Gastroesophageal sphincter (tissue), 4 donors: ENCODE measurements at regions not wholly inside any gene's neighbourhood (a gene's known extent, or its start where the extent isn't known, plus 50 kb on each side); places are given as distances from the start of the nearest gene placed in this dataset.
A peak's percentile ranks its signal among the peaks of the same experiment; 100 is the strongest.

Source experiments
- ATAC-seq: fragments of 150-250 bp; one replicate; pipeline ENCODE4 v1.9.1; 2016; ENCODE audit warnings: mild to moderate bottlenecking, moderate library complexity
- H3K27ac ChIP-seq, 4 donors: fragments of 200-600 bp; sonication (generic) in 3 of 4; 1 replicate in 3 of 4; 2 replicates in 1 of 4; pipeline ENCODE4 v1.5.1; 2016 to 2019
- H3K27me3 ChIP-seq: fragments of 200-600 bp; sonication (generic); one replicate; pipeline ENCODE4 v1.5.1; 2019
- H3K36me3 ChIP-seq, 2 donors: fragments of 200-600 bp; sonication (generic); one replicate each; pipeline ENCODE4 v1.5.1; 2019; ENCODE audit warnings: control low read depth in 1 of 2
- H3K4me1 ChIP-seq, 3 donors: fragments of 200-600 bp; sonication (generic); 1 replicate in 2 of 3; 2 replicates in 1 of 3; pipeline ENCODE4 v1.5.1; 2016 to 2019; ENCODE audit warnings: control low read depth in 2 of 3
- H3K4me3 ChIP-seq, 2 donors: fragments of 200-600 bp; sonication (generic); one replicate each; pipeline ENCODE4 v1.5.1; 2019; ENCODE audit warnings: mild to moderate bottlenecking in 1 of 2, moderate library complexity in 1 of 2
- H3K9me3 ChIP-seq, 3 donors: fragments of 200-600 bp; sonication (generic); one replicate each; pipeline ENCODE4 v1.5.1; 2017 to 2019; ENCODE audit warnings: control low read depth in 2 of 3
- CTCF ChIP-seq, 4 experiments: fragments of 200-600 bp in 2 of 4; fragments of 450-650 bp in 2 of 4; sonication (generic) in 1 of 4; IDR thresholded peaks; one replicate each; pipeline ENCODE4 v1.5.1; 2017 to 2019; ENCODE audit warnings: antibody characterized with exemption in 4 of 4, mild to moderate bottlenecking in 2 of 4, moderate library complexity in 2 of 4
- EP300 ChIP-seq: sonication (generic); formaldehyde crosslinking; IDR thresholded peaks from one replicate; pipeline ENCODE4 v1.6.1; 2017; ENCODE audit warnings: antibody characterized with exemption, mild to moderate bottlenecking
- POLR2A ChIP-seq, 2 donors: fragments of 450-650 bp; IDR thresholded peaks; one replicate each; pipeline ENCODE4 v1.6.1; 2017; ENCODE audit warnings: antibody characterized with exemption in 2 of 2, mild to moderate bottlenecking in 2 of 2, moderate library complexity in 1 of 2
- POLR2AphosphoS5 ChIP-seq: sonication (generic); formaldehyde crosslinking; IDR thresholded peaks from one replicate; pipeline ENCODE4 v1.6.1; 2017; ENCODE audit warnings: antibody characterized with exemption
- WGBS, 2 donors: methylation state at CpG; one replicate each; pipeline ENCODE4 v1.1.5; 2018; ENCODE audit warnings: low coverage in 1 of 2; 5-methylcytosine and 5-hydroxymethylcytosine counted together

GRCh38 chr1:21342961-21343838, 52.9 kb upstream of the ECE1 start:
- no peaks in the 10 kb centered on the region for H3K27me3 ChIP-seq
- TF ChIP-seq POLR2A (IDR thresholded peaks at IDR 0.05) (peak in 1 of 2 donors; percentile 9), CTCF (IDR thresholded peaks at IDR 0.05) (no peak), EP300 (no peak), POLR2AphosphoS5 (no peak)
- no peaks in the 10 kb centered on the region for H3K36me3 ChIP-seq
- H3K4me3 ChIP-seq = peak overlapping the region; percentile 72 to 90
- WGBS, 2 donors = 11 to 16% methylated on average over 7 to 8 of the region's 10 CpGs
- peaks cover 23 to 94% (median 51%) of the 10 kb centered on the region in 3 donors for H3K4me1 ChIP-seq
- no peaks in the 10 kb centered on the region for H3K9me3 ChIP-seq
- ATAC-seq = no peak
- H3K27ac ChIP-seq = peak overlapping the region; percentile 82 to 96 (median 92)

GRCh38 chr1:21341517-21342078, 51.3 kb upstream of the ECE1 start:
- peaks cover 29 to 96% (median 63%) of the 10 kb centered on the region in 3 donors for H3K4me1 ChIP-seq

GRCh38 chr1:21341022-21341421, 50.8 kb upstream of the ECE1 start:
- no peak overlapping the region for H3K4me3 ChIP-seq
- no peak for TF ChIP-seq POLR2AphosphoS5
- WGBS, 2 donors = 63 to 83% methylated on average over 2 to 7 of the region's 8 CpGs
- ATAC-seq = no peak
- peaks cover 29 to 96% (median 69%) of the 10 kb centered on the region in 3 donors for H3K4me1 ChIP-seq
- H3K27ac ChIP-seq = peak overlapping the region; percentile 82 to 96 (median 92)
- H3K9me3 ChIP-seq = no peaks in the 10 kb centered on the region
- no peaks in the 10 kb centered on the region for H3K27me3 ChIP-seq
- no peaks in the 10 kb centered on the region for H3K36me3 ChIP-seq

More at GRCh38 chr1:21341517-21342078, 51.3 kb upstream of the ECE1 start:
- no peaks in the 10 kb centered on the region for H3K36me3 ChIP-seq
- H3K9me3 ChIP-seq = no peaks in the 10 kb centered on the region
- peak overlapping the region; percentile 82 to 96 (median 92) for H3K27ac ChIP-seq
- no peaks in the 10 kb centered on the region for H3K27me3 ChIP-seq
- WGBS, 2 donors = 67 to 69% methylated on average over 3 of the region's 10 CpGs
- H3K4me3 ChIP-seq = peak overlapping the region in 1 of 2 donors; percentile 90
- no peak for ATAC-seq
- peak; percentile 14 for TF ChIP-seq POLR2AphosphoS5
- TF ChIP-seq EP300 = no peak

GRCh38 chr1:21340230-21340945, 50.1 kb upstream of the ECE1 start:
- Histone ChIP-seq H3K4me3 (no peak overlapping the region), H3K27me3 (no peaks in the 10 kb centered on the region), H3K9me3 (no peaks in the 10 kb centered on the region), H3K27ac (peak overlapping the region; percentile 82 to 96 (median 92)), H3K36me3 (no peaks in the 10 kb centered on the region), H3K4me1 (peaks cover 29 to 97% (median 75%) of the 10 kb centered on the region in 3 donors)
- no peak for TF ChIP-seq POLR2A (IDR thresholded peaks at IDR 0.05)
- no peak for TF ChIP-seq CTCF (IDR thresholded peaks at IDR 0.05)
- TF ChIP-seq EP300 = no peak
- no peak for TF ChIP-seq POLR2AphosphoS5
- 45 to 70% methylated on average over 4 to 7 of the region's 13 CpGs for WGBS, 2 donors
- ATAC-seq = no peak
